Natural killer cell (primary cell): ENCODE measurements at regions not wholly inside any gene's neighbourhood (a gene's known extent, or its start where the extent isn't known, plus 50 kb on each side); places are given as distances from the start of the nearest gene placed in this dataset.
"Not testable (repeated sequence)": the region's sequence is repeated elsewhere in the genome, so short reads cannot be mapped to it uniquely, and the experiment has no call there.

Experiments
- ATAC-seq, 3 donors: fragments of 150-1000 bp in 2 of 3; fragments of 200-7000 bp in 1 of 3; cut with Tn5 transposase; 1 replicate in 1 of 3; 2 replicates in 2 of 3; pipeline ENCODE4 v1.10.0; 2021; ENCODE audit warnings: mild to moderate bottlenecking in 2 of 3, moderate library complexity in 2 of 3
- DNase-seq, 2 donors: peaks; one replicate each; pipeline versions ENCODE4 v3.0.0 to v3.0.0-alpha.2; 2013 to 2021; ENCODE audit warnings: mixed read lengths in 1 of 2
- H3K27ac ChIP-seq: one replicate; pipeline ENCODE4 v1.5.1; 2013; ENCODE audit warnings: mild to moderate bottlenecking, low read length
- H3K27me3 ChIP-seq: one replicate; pipeline ENCODE4 v1.6.1; 2013; ENCODE audit warnings: low read length; ENCODE audit not compliant: control insufficient read depth, insufficient read depth
- H3K36me3 ChIP-seq: one replicate; pipeline ENCODE4 v1.6.1; 2013; ENCODE audit warnings: low read length; ENCODE audit not compliant: control insufficient read depth, insufficient read depth
- H3K4me1 ChIP-seq: one replicate; pipeline ENCODE4 v1.6.1; 2013; ENCODE audit warnings: low read length; ENCODE audit not compliant: control insufficient read depth, insufficient read depth
- H3K4me3 ChIP-seq: one replicate; pipeline ENCODE4 v1.5.1; 2013; ENCODE audit warnings: low read length
- H3K9me3 ChIP-seq: one replicate; pipeline ENCODE4 v1.6.1; 2013; ENCODE audit warnings: low read length; ENCODE audit not compliant: control insufficient read depth, insufficient read depth
- H3K27ac Mint-ChIP-seq, 2 donors: one replicate each; pipeline ENCODE4 v1.8.0; 2022; ENCODE audit warnings: mild to moderate bottlenecking in 2 of 2, mixed read lengths in 2 of 2, moderate library complexity in 1 of 2
- H3K27me3 Mint-ChIP-seq, 2 donors: one replicate each; pipeline ENCODE4 v1.8.0; 2022; ENCODE audit warnings: low read depth in 2 of 2, mixed read lengths in 2 of 2
- H3K36me3 Mint-ChIP-seq: one replicate; pipeline ENCODE4 v1.8.0; 2022; ENCODE audit warnings: mixed read lengths
- H3K4me1 Mint-ChIP-seq, 2 donors: one replicate each; pipeline ENCODE4 v1.8.0; 2022; ENCODE audit warnings: mixed read lengths in 2 of 2
- H3K4me3 Mint-ChIP-seq: one replicate; pipeline ENCODE4 v1.8.0; 2022; ENCODE audit warnings: mild to moderate bottlenecking, moderate library complexity, mixed read lengths
- H3K9me3 Mint-ChIP-seq, 2 donors: one replicate each; pipeline ENCODE4 v1.8.0; 2022; ENCODE audit warnings: mixed read lengths in 2 of 2
- WGBS: methylation state at CpG from one replicate; pipeline ENCODE4 v1.1.7; 2013; ENCODE audit warnings: missing lambda C conversion rate; ENCODE audit not compliant: insufficient coverage; 5-methylcytosine and 5-hydroxymethylcytosine counted together
- intact Hi-C: fragments of 100-400 bp; cut with micrococcal nuclease; formaldehyde crosslinking; loops from one replicate; pipeline ENCODE4 v1.14.2; 2022
- TF ChIP-seq, protein P1 (sequence below): fragments of 200-600 bp; IDR thresholded peaks from one replicate; pipeline ENCODE4 v1.8.0; 2022; ENCODE audit warnings: antibody characterized with exemption

- Histone ChIP-seq H3K4me3 (no peak overlapping the region), H3K27ac (no peak overlapping the region), H3K27me3 (no peaks in the 10 kb centered on the region), H3K36me3 (no peaks in the 10 kb centered on the region), H3K4me1 (no peaks in the 10 kb centered on the region), H3K9me3 (peaks cover 12% of the 10 kb centered on the region)
- Mint-ChIP-seq H3K27ac (no peak overlapping the region), H3K36me3 (peaks cover 33% of the 10 kb centered on the region), H3K4me3 (no peak overlapping the region), H3K4me1 (no peaks in the 10 kb centered on the region), H3K9me3 (peaks cover 4 to 10% of the 10 kb centered on the region in 2 donors), H3K27me3 (peaks cover 31 to 68% of the 10 kb centered on the region in 2 donors)
- TF ChIP-seq, protein P1, sequence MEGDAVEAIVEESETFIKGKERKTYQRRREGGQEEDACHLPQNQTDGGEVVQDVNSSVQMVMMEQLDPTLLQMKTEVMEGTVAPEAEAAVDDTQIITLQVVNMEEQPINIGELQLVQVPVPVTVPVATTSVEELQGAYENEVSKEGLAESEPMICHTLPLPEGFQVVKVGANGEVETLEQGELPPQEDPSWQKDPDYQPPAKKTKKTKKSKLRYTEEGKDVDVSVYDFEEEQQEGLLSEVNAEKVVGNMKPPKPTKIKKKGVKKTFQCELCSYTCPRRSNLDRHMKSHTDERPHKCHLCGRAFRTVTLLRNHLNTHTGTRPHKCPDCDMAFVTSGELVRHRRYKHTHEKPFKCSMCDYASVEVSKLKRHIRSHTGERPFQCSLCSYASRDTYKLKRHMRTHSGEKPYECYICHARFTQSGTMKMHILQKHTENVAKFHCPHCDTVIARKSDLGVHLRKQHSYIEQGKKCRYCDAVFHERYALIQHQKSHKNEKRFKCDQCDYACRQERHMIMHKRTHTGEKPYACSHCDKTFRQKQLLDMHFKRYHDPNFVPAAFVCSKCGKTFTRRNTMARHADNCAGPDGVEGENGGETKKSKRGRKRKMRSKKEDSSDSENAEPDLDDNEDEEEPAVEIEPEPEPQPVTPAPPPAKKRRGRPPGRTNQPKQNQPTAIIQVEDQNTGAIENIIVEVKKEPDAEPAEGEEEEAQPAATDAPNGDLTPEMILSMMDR: no peak
- intact Hi-C loops: no loop called here
- DNase-seq: no peak
- ATAC-seq: no peak
These were observed 96.8 kb upstream of the ZNF92 start for GRCh38 chr7:65276822-65277221.

GRCh38 chr7:65271502-65271901, 102.2 kb upstream of the ZNF92 start:
- peaks cover 0 to 11% of the 10 kb centered on the region in 2 donors for H3K4me1 Mint-ChIP-seq
- peaks cover 11% of the 10 kb centered on the region for H3K4me1 ChIP-seq
- peaks cover 21% of the 10 kb centered on the region for H3K27me3 ChIP-seq
- H3K36me3 ChIP-seq, H3K27ac ChIP-seq, intact Hi-C loops, ATAC-seq, H3K27ac Mint-ChIP-seq, H3K4me3 Mint-ChIP-seq, DNase-seq, H3K4me3 ChIP-seq, H3K9me3 Mint-ChIP-seq: not testable (repeated sequence)
- WGBS: 80% methylated on average over 2 of the region's 2 CpGs
- peaks cover 51 to 56% of the 10 kb centered on the region in 2 donors for H3K27me3 Mint-ChIP-seq
- H3K9me3 ChIP-seq: peaks cover 12% of the 10 kb centered on the region
- peaks cover 25% of the 10 kb centered on the region for H3K36me3 Mint-ChIP-seq

DNA sequence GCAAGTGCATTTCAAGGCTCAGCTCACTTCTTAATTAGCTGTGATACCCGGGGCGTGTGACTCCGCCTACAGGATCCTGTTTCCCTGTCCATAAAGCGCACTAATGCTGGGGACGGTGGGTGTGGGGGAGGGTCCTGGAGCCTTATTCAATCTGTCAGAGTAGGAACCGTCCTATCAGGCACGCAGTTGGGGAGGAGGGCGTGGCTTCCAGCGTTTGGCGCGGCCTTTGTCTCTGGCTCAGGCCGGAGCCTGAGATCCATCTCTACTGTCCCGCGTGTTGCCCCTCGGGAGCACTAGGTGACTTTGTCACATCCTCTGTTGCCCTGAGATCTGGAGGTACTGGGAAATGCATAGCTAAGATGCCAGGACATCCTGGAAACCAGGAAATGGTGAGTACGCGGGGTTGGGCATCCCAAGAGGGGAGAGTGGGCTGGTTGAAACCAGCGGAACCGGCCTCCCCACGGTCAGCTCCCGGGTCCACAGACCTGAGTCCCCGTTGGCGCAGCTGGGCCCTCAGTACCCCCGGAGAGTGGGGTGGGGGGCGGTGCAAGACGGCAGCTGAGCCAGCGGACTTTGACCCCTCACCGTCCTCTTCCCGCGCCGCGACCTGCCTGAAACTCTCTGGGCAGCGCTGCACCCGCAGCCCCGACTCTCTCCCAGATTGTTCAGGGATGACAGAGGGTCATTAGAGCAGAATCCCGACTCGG, 104.4 kb upstream of the ZNF92 start:
- H3K36me3 Mint-ChIP-seq: peaks cover 8% of the 10 kb centered on the region
- no peak overlapping the region for H3K27ac Mint-ChIP-seq
- peaks cover 11% of the 10 kb centered on the region for H3K4me1 ChIP-seq
- ATAC-seq: peak; percentile 48 to 69 (median 55)
- no peaks in the 10 kb centered on the region for H3K9me3 ChIP-seq
- no peak overlapping the region for H3K27ac ChIP-seq
- peaks cover 42 to 50% of the 10 kb centered on the region in 2 donors for H3K27me3 Mint-ChIP-seq
- H3K27me3 ChIP-seq: peaks cover 21% of the 10 kb centered on the region
- H3K4me3 Mint-ChIP-seq: peak overlapping the region; percentile 72
- TF ChIP-seq, protein P1: no peak
- 3% methylated on average over 37 of the region's 37 CpGs for WGBS
- H3K4me3 ChIP-seq: peak overlapping the region; percentile 18
- peak in 1 of 2 donors; percentile 10 for DNase-seq
- peaks cover 0 to 11% of the 10 kb centered on the region in 2 donors for H3K4me1 Mint-ChIP-seq
- no peaks in the 10 kb centered on the region for H3K36me3 ChIP-seq
- intact Hi-C loops: no loop called here
- H3K9me3 Mint-ChIP-seq: peaks cover 2 to 3% of the 10 kb centered on the region in 2 donors

GRCh38 chr7:65268782-65269149, 104.9 kb upstream of the ZNF92 start:
- no peak for DNase-seq
- 67% methylated on average over 2 of the region's 3 CpGs for WGBS
- Histone ChIP-seq H3K36me3 (no peaks in the 10 kb centered on the region), H3K4me3 (no peak overlapping the region), H3K27ac (no peak overlapping the region), H3K27me3 (peaks cover 21% of the 10 kb centered on the region), H3K4me1 (peaks cover 11% of the 10 kb centered on the region), H3K9me3 (no peaks in the 10 kb centered on the region)
- intact Hi-C loops: no loop called here
- no peak for ATAC-seq
- TF ChIP-seq, protein P1: no peak
- H3K36me3 Mint-ChIP-seq: peaks cover 4% of the 10 kb centered on the region
- peaks cover 40 to 46% of the 10 kb centered on the region in 2 donors for H3K27me3 Mint-ChIP-seq
- H3K4me1 Mint-ChIP-seq: peaks cover 0 to 11% of the 10 kb centered on the region in 2 donors
- peak overlapping the region; percentile 72 for H3K4me3 Mint-ChIP-seq
- H3K9me3 Mint-ChIP-seq: peaks cover under 1 to 2% of the 10 kb centered on the region in 2 donors
- no peak overlapping the region for H3K27ac Mint-ChIP-seq
